ENCODE measurements at regions not wholly inside any gene's neighbourhood (a gene's known extent, or its start where the extent isn't known, plus 50 kb on each side); places are given as distances from the start of the nearest gene placed in this dataset.

- ChIA-PET CTCF (no interaction called here), POLR2A (no interaction called here)
- H3K9me3 ChIP-seq (ENCODE audit: control extremely low read depth in 1 of 5, control insufficient read depth in 4 of 5, insufficient read depth in 2 of 5, low read depth in 1 of 5, low read length in 4 of 5): peaks cover 0 to 2% (median 0%) of the 10 kb centered on the region in 5 experiments
- DNase-seq: no peak
- H3K36me3 ChIP-seq (ENCODE audit: control insufficient read depth in 4 of 4, insufficient read depth in 4 of 4, low read length in 3 of 4): no peaks in the 10 kb centered on the region
- H3K27me3 ChIP-seq (replicated peaks in 2 of 5; ENCODE audit: control insufficient read depth in 4 of 5, insufficient read depth in 5 of 5, low read length in 4 of 5): peaks cover 0 to 20% (median 7%) of the 10 kb centered on the region in 5 experiments
- H3K27ac ChIP-seq (ENCODE audit: insufficient read depth in 1 of 2, low read depth in 1 of 2, low read length in 2 of 2, poor library complexity in 1 of 2, severe bottlenecking in 2 of 2): no peak overlapping the region
- no peak overlapping the region for H3K4me3 ChIP-seq (ENCODE audit: control insufficient read depth in 1 of 7, extremely low read depth in 1 of 7, insufficient read depth in 4 of 7, low read depth in 2 of 7, low read length in 6 of 7)
- WGBS (ENCODE audit: insufficient coverage): no CpG with 5 or more reads among the region's 3 CpGs
- no peaks in the 10 kb centered on the region for H3K4me1 ChIP-seq (ENCODE audit: control extremely low read depth in 1 of 4, control insufficient read depth in 4 of 4, insufficient read depth in 4 of 4, low read length in 3 of 4)
These were observed 144.3 kb downstream of the DMRTA2 start for GRCh38 chr1:50278961-50279360.

DNA sequence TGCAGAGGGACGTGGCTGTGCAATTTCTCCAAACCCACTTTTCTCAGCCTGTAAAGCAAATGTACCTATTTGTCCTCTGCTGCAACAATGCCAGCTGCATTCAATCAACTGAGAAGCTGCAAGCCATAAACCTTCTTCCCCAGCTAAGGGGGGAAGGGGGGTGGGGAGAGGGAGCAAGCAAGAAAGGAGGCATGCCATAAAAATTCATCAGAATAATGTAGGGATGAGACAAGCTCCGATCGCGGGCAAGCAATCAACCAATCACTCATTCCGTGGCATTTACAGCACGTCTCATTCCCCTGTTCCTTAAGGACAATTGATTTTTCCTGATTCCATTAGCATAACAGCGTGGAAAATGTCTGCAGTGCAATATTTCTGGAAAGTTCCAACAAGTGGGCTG lies 144.8 kb downstream of the DMRTA2 start:
- ChIA-PET POLR2A (no interaction called here), CTCF (no interaction called here)
- Histone ChIP-seq H3K36me3 (ENCODE audit: control insufficient read depth in 4 of 4, insufficient read depth in 4 of 4, low read length in 3 of 4) (no peaks in the 10 kb centered on the region), H3K9me3 (ENCODE audit: control extremely low read depth in 1 of 5, control insufficient read depth in 4 of 5, insufficient read depth in 2 of 5, low read depth in 1 of 5, low read length in 4 of 5) (peaks cover 0 to 2% (median 0%) of the 10 kb centered on the region in 5 experiments), H3K27ac (ENCODE audit: insufficient read depth in 1 of 2, low read depth in 1 of 2, low read length in 2 of 2, poor library complexity in 1 of 2, severe bottlenecking in 2 of 2) (no peak overlapping the region), H3K27me3 (replicated peaks in 2 of 5; ENCODE audit: control insufficient read depth in 4 of 5, insufficient read depth in 5 of 5, low read length in 4 of 5) (peaks cover 0 to 20% (median 7%) of the 10 kb centered on the region in 5 experiments), H3K4me3 (ENCODE audit: control insufficient read depth in 1 of 7, extremely low read depth in 1 of 7, insufficient read depth in 4 of 7, low read depth in 2 of 7, low read length in 6 of 7) (no peak overlapping the region), H3K4me1 (ENCODE audit: control extremely low read depth in 1 of 4, control insufficient read depth in 4 of 4, insufficient read depth in 4 of 4, low read length in 3 of 4) (no peaks in the 10 kb centered on the region)
- no peak for DNase-seq
- 38% methylated on average over 7 of the region's 7 CpGs for WGBS (ENCODE audit: insufficient coverage)

- no peak overlapping the region for H3K4me3 ChIP-seq (ENCODE audit: control insufficient read depth in 1 of 7, extremely low read depth in 1 of 7, insufficient read depth in 4 of 7, low read depth in 2 of 7, low read length in 6 of 7)
- no peaks in the 10 kb centered on the region for H3K4me1 ChIP-seq (ENCODE audit: control extremely low read depth in 1 of 4, control insufficient read depth in 4 of 4, insufficient read depth in 4 of 4, low read length in 3 of 4)
- WGBS (ENCODE audit: insufficient coverage): 37% methylated on average over 3 of the region's 9 CpGs
- H3K27ac ChIP-seq (ENCODE audit: insufficient read depth in 1 of 2, low read depth in 1 of 2, low read length in 2 of 2, poor library complexity in 1 of 2, severe bottlenecking in 2 of 2): no peak overlapping the region
- peaks cover 0 to 20% (median 7%) of the 10 kb centered on the region in 5 experiments for H3K27me3 ChIP-seq (replicated peaks in 2 of 5; ENCODE audit: control insufficient read depth in 4 of 5, insufficient read depth in 5 of 5, low read length in 4 of 5)
- no peak for DNase-seq
- CTCF ChIA-PET: interaction anchor here (0.6 kb wide), 1 partner anchor 238 kb away, joined by 3 read pairs; no protein-coding TSS in a partner anchor
- H3K36me3 ChIP-seq (ENCODE audit: control insufficient read depth in 4 of 4, insufficient read depth in 4 of 4, low read length in 3 of 4): no peaks in the 10 kb centered on the region
- POLR2A ChIA-PET: no interaction called here
- H3K9me3 ChIP-seq (ENCODE audit: control extremely low read depth in 1 of 5, control insufficient read depth in 4 of 5, insufficient read depth in 2 of 5, low read depth in 1 of 5, low read length in 4 of 5): no peaks in the 10 kb centered on the region
These were observed 147.7 kb downstream of the DMRTA2 start for GRCh38 chr1:50275566-50275965.

GRCh38 chr1:50272912-50273311 lies 150.3 kb downstream of the DMRTA2 start:
- DNase-seq: no peak
- POLR2A ChIA-PET: no interaction called here
- no peak overlapping the region for H3K27ac ChIP-seq (ENCODE audit: insufficient read depth in 1 of 2, low read depth in 1 of 2, low read length in 2 of 2, poor library complexity in 1 of 2, severe bottlenecking in 2 of 2)
- H3K9me3 ChIP-seq (ENCODE audit: control extremely low read depth in 1 of 5, control insufficient read depth in 4 of 5, insufficient read depth in 2 of 5, low read depth in 1 of 5, low read length in 4 of 5): no peaks in the 10 kb centered on the region
- no peaks in the 10 kb centered on the region for H3K4me1 ChIP-seq (ENCODE audit: control extremely low read depth in 1 of 4, control insufficient read depth in 4 of 4, insufficient read depth in 4 of 4, low read length in 3 of 4)
- H3K4me3 ChIP-seq (ENCODE audit: control insufficient read depth in 1 of 7, extremely low read depth in 1 of 7, insufficient read depth in 4 of 7, low read depth in 2 of 7, low read length in 6 of 7): no peak overlapping the region
- H3K36me3 ChIP-seq (ENCODE audit: control insufficient read depth in 4 of 4, insufficient read depth in 4 of 4, low read length in 3 of 4): no peaks in the 10 kb centered on the region
- H3K27me3 ChIP-seq (replicated peaks in 2 of 5; ENCODE audit: control insufficient read depth in 4 of 5, insufficient read depth in 5 of 5, low read length in 4 of 5): peaks cover 0 to 8% (median 2%) of the 10 kb centered on the region in 5 experiments
- CTCF ChIA-PET: interaction anchor here (1.3 to 2.1 kb wide), 2 partner anchors 61 to 77 kb away, joined by 3 to 4 read pairs; no protein-coding TSS in a partner anchor

DNA sequence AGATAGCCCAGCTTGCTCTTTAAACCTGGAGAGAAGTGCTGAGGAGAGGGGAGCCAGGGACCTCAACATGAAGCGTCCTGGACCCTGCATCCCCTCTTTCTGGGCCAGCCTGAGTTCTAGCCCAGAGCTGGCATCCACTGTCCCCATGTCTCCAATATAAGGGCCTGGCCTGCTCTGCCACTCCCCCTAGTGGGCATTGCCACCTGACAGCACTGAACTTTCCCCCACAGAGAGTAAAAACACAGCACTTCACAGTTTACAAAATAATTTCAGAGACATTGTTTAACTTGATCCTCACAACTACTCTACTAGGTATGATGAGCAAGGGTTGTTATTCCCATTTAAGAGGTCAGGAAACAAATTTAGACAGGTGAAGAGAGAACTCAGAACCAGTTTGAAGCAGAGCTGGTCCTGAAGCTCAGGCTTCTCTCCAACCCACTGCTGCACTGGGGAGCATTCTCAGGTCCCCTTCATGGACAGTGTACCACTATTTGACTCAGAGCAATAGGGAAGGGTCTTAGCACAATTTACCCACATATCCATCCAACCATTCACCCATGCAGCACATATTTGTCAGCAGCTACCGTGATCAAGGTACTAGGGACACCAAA lies 151.2 kb downstream of the DMRTA2 start:
- Histone ChIP-seq H3K4me3 (ENCODE audit: control insufficient read depth in 1 of 7, extremely low read depth in 1 of 7, insufficient read depth in 4 of 7, low read depth in 2 of 7, low read length in 6 of 7) (no peak overlapping the region), H3K9me3 (ENCODE audit: control extremely low read depth in 1 of 5, control insufficient read depth in 4 of 5, insufficient read depth in 2 of 5, low read depth in 1 of 5, low read length in 4 of 5) (no peaks in the 10 kb centered on the region), H3K27ac (ENCODE audit: insufficient read depth in 1 of 2, low read depth in 1 of 2, low read length in 2 of 2, poor library complexity in 1 of 2, severe bottlenecking in 2 of 2) (no peak overlapping the region), H3K27me3 (replicated peaks in 2 of 5; ENCODE audit: control insufficient read depth in 4 of 5, insufficient read depth in 5 of 5, low read length in 4 of 5) (peaks cover 0 to 4% (median 0%) of the 10 kb centered on the region in 5 experiments), H3K36me3 (ENCODE audit: control insufficient read depth in 4 of 4, insufficient read depth in 4 of 4, low read length in 3 of 4) (no peaks in the 10 kb centered on the region), H3K4me1 (ENCODE audit: control extremely low read depth in 1 of 4, control insufficient read depth in 4 of 4, insufficient read depth in 4 of 4, low read length in 3 of 4) (no peaks in the 10 kb centered on the region)
- POLR2A ChIA-PET: interaction anchor here (0.6 kb wide), 1 partner anchor 306 kb away, joined by 3 read pairs; no protein-coding TSS in a partner anchor
- CTCF ChIA-PET: interaction anchor here (0.8 to 2.1 kb wide), 8 partner anchors 9 to 192 kb away, joined by 3 to 6 read pairs (median 4); no protein-coding TSS in a partner anchor
- 33% methylated on average over 1 of the region's 2 CpGs for WGBS (ENCODE audit: insufficient coverage)
- DNase-seq: peak; percentile 27 to 58 (median 42)

DNA sequence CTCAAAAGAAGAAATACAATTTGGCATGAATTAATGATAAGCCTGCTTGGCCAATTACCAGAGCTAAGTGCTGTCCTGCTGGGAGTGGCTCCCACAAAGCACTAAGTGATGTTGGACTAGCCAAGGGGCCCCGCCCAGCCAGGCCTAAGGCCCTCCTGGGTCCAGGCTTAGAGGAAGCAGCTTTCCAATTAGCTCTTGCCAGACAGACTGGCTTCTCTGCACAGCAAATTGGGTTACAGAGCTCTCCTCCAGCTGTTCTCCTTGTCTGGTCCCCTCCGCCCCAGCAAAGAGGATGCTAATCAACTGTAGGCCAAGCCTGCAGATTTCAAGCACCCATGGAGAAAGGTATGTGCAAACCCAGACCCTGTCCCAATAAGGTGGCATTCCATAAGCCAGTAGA lies 151.9 kb downstream of the DMRTA2 start:
- POLR2A ChIA-PET: interaction anchor here (0.6 kb wide), 1 partner anchor 305 kb away, joined by 3 read pairs; no protein-coding TSS in a partner anchor
- CTCF ChIA-PET: interaction anchor here (0.8 to 2.0 kb wide), 8 partner anchors 8 to 191 kb away, joined by 3 to 6 read pairs (median 4); no protein-coding TSS in a partner anchor
- 100% methylated on average over 2 of the region's 2 CpGs for WGBS (ENCODE audit: insufficient coverage)

DNA sequence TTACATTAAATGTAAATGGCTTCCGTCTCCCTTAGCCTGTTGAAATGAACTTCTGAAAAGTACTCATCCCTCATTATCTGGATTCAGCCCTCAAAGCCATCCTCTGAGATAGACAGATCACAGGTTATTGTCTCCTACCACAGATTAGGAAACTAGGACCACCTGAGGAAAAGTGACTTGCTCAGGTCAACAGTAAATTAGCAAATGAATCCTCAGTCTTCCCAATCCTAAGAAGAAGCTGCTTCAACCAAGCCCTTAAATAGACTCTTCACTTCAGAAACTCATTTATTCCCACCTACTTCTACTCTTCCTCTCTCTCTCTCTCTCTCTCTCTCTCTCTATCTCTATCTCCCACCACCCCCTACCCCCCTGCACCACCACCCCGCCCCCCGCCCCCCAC lies 152.3 kb downstream of the DMRTA2 start:
- WGBS (ENCODE audit: insufficient coverage): 100% methylated on average over 1 of the region's 3 CpGs
- no peaks in the 10 kb centered on the region for H3K9me3 ChIP-seq (ENCODE audit: control extremely low read depth in 1 of 5, control insufficient read depth in 4 of 5, insufficient read depth in 2 of 5, low read depth in 1 of 5, low read length in 4 of 5)
- CTCF ChIA-PET: interaction anchor here (0.8 to 2.0 kb wide), 4 partner anchors 8 to 59 kb away, joined by 3 to 6 read pairs (median 3); no protein-coding TSS in a partner anchor

More for the DNA sequence above, 151.9 kb downstream of the DMRTA2 start:
- DNase-seq: no peak
- H3K4me3 ChIP-seq (ENCODE audit: control insufficient read depth in 1 of 7, extremely low read depth in 1 of 7, insufficient read depth in 4 of 7, low read depth in 2 of 7, low read length in 6 of 7): no peak overlapping the region
- H3K4me1 ChIP-seq (ENCODE audit: control extremely low read depth in 1 of 4, control insufficient read depth in 4 of 4, insufficient read depth in 4 of 4, low read length in 3 of 4): no peaks in the 10 kb centered on the region
- no peaks in the 10 kb centered on the region for H3K9me3 ChIP-seq (ENCODE audit: control extremely low read depth in 1 of 5, control insufficient read depth in 4 of 5, insufficient read depth in 2 of 5, low read depth in 1 of 5, low read length in 4 of 5)
- H3K36me3 ChIP-seq (ENCODE audit: control insufficient read depth in 4 of 4, insufficient read depth in 4 of 4, low read length in 3 of 4): no peaks in the 10 kb centered on the region
- peaks cover 0 to 4% (median 0%) of the 10 kb centered on the region in 5 experiments for H3K27me3 ChIP-seq (replicated peaks in 2 of 5; ENCODE audit: control insufficient read depth in 4 of 5, insufficient read depth in 5 of 5, low read length in 4 of 5)
- no peak overlapping the region for H3K27ac ChIP-seq (ENCODE audit: insufficient read depth in 1 of 2, low read depth in 1 of 2, low read length in 2 of 2, poor library complexity in 1 of 2, severe bottlenecking in 2 of 2)

More for the DNA sequence above, 152.3 kb downstream of the DMRTA2 start:
- H3K27me3 ChIP-seq (replicated peaks in 2 of 5; ENCODE audit: control insufficient read depth in 4 of 5, insufficient read depth in 5 of 5, low read length in 4 of 5): peaks cover 0 to 2% (median 0%) of the 10 kb centered on the region in 5 experiments
- no peak overlapping the region for H3K4me3 ChIP-seq (ENCODE audit: control insufficient read depth in 1 of 7, extremely low read depth in 1 of 7, insufficient read depth in 4 of 7, low read depth in 2 of 7, low read length in 6 of 7)
- no peaks in the 10 kb centered on the region for H3K4me1 ChIP-seq (ENCODE audit: control extremely low read depth in 1 of 4, control insufficient read depth in 4 of 4, insufficient read depth in 4 of 4, low read length in 3 of 4)
- no peak overlapping the region for H3K27ac ChIP-seq (ENCODE audit: insufficient read depth in 1 of 2, low read depth in 1 of 2, low read length in 2 of 2, poor library complexity in 1 of 2, severe bottlenecking in 2 of 2)
- no peak for DNase-seq
- POLR2A ChIA-PET: no interaction called here
- no peaks in the 10 kb centered on the region for H3K36me3 ChIP-seq (ENCODE audit: control insufficient read depth in 4 of 4, insufficient read depth in 4 of 4, low read length in 3 of 4)
